GM21367 (cell line): ENCODE measurements at regions not wholly inside any gene's neighbourhood (a gene's known extent, or its start where the extent isn't known, plus 50 kb on each side); places are given as distances from the start of the nearest gene placed in this dataset.

ENCODE experiments used
- ATAC-seq: cut with Tn5 transposase; IDR thresholded peaks from one replicate; pipeline ENCODE4 v1.9.1; 2021; ENCODE audit not compliant: unreplicated experiment

- no peak for ATAC-seq
Observed at GRCh38 chr2:51758081-51758480, 726.1 kb upstream of the NRXN1 start.

GRCh38 chr2:51734115-51734514 lies 702.2 kb upstream of the NRXN1 start:
- no peak for ATAC-seq

- ATAC-seq = no peak
Observed at GRCh38 chr2:51723691-51724090, 691.8 kb upstream of the NRXN1 start.

- no peak for ATAC-seq
Observed at GRCh38 chr2:51722311-51722710, 690.4 kb upstream of the NRXN1 start.

GRCh38 chr2:51720826-51721225 lies 688.9 kb upstream of the NRXN1 start:
- ATAC-seq = no peak

- no peak for ATAC-seq
Observed at GRCh38 chr2:51718881-51719280, 686.9 kb upstream of the NRXN1 start.

- ATAC-seq = no peak
Observed at GRCh38 chr2:51717312-51717711, 685.4 kb upstream of the NRXN1 start.

- ATAC-seq = no peak
Observed at GRCh38 chr2:51711766-51712165, 679.8 kb upstream of the NRXN1 start.

GRCh38 chr2:51710222-51710621 lies 678.3 kb upstream of the NRXN1 start:
- ATAC-seq = no peak

- no peak for ATAC-seq
Observed at GRCh38 chr2:51707625-51708024, 675.7 kb upstream of the NRXN1 start.

- ATAC-seq = no peak
Observed at GRCh38 chr2:51706220-51706619, 674.3 kb upstream of the NRXN1 start.

GRCh38 chr2:51705417-51705816 lies 673.5 kb upstream of the NRXN1 start:
- no peak for ATAC-seq

- ATAC-seq = no peak
Observed at GRCh38 chr2:51698021-51698420, 666.1 kb upstream of the NRXN1 start.

GRCh38 chr2:51697095-51697494 lies 665.2 kb upstream of the NRXN1 start:
- ATAC-seq = no peak

GRCh38 chr2:51695531-51695930 lies 663.6 kb upstream of the NRXN1 start:
- ATAC-seq = no peak

GRCh38 chr2:51693640-51694039 lies 661.7 kb upstream of the NRXN1 start:
- no peak for ATAC-seq

- no peak for ATAC-seq
Observed at GRCh38 chr2:51681854-51682253, 649.9 kb upstream of the NRXN1 start.

GRCh38 chr2:51673628-51674027 lies 641.7 kb upstream of the NRXN1 start:
- no peak for ATAC-seq

GRCh38 chr2:51667679-51668078 lies 635.7 kb upstream of the NRXN1 start:
- no peak for ATAC-seq

- ATAC-seq = no peak
Observed at GRCh38 chr2:51662187-51662586, 630.3 kb upstream of the NRXN1 start.

GRCh38 chr2:51657849-51658248 lies 625.9 kb upstream of the NRXN1 start:
- ATAC-seq = no peak

GRCh38 chr2:51650769-51651168 lies 618.8 kb upstream of the NRXN1 start:
- ATAC-seq = peak; percentile 93

GRCh38 chr2:51649366-51649765 lies 617.4 kb upstream of the NRXN1 start:
- ATAC-seq = no peak

- no peak for ATAC-seq
Observed at GRCh38 chr2:51638811-51639210, 606.9 kb upstream of the NRXN1 start.
